ENCODE measurements at regions not wholly inside any gene's neighbourhood (a gene's known extent, or its start where the extent isn't known, plus 50 kb on each side); places are given as distances from the start of the nearest gene placed in this dataset.

- TF ChIP-seq KLF1 (tag by site-specific recombination; IDR thresholded peaks at IDR 0.05) = no peak
- TF ChIP-seq ZSCAN5A (tag by site-specific recombination; IDR thresholded peaks at IDR 0.05) = no peak
- TF ChIP-seq ZNF629 (tag by site-specific recombination; IDR thresholded peaks at IDR 0.05) = no peak
- TF ChIP-seq, protein P1, sequence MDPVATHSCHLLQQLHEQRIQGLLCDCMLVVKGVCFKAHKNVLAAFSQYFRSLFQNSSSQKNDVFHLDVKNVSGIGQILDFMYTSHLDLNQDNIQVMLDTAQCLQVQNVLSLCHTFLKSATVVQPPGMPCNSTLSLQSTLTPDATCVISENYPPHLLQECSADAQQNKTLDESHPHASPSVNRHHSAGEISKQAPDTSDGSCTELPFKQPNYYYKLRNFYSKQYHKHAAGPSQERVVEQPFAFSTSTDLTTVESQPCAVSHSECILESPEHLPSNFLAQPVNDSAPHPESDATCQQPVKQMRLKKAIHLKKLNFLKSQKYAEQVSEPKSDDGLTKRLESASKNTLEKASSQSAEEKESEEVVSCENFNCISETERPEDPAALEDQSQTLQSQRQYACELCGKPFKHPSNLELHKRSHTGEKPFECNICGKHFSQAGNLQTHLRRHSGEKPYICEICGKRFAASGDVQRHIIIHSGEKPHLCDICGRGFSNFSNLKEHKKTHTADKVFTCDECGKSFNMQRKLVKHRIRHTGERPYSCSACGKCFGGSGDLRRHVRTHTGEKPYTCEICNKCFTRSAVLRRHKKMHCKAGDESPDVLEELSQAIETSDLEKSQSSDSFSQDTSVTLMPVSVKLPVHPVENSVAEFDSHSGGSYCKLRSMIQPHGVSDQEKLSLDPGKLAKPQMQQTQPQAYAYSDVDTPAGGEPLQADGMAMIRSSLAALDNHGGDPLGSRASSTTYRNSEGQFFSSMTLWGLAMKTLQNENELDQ (tag by site-specific recombination; IDR thresholded peaks at IDR 0.05; ENCODE audit: low read depth) = no peak
- TF ChIP-seq ZNF670 (tag by site-specific recombination; IDR thresholded peaks at IDR 0.05; ENCODE audit: low read depth) = no peak
- TF ChIP-seq, protein P2, sequence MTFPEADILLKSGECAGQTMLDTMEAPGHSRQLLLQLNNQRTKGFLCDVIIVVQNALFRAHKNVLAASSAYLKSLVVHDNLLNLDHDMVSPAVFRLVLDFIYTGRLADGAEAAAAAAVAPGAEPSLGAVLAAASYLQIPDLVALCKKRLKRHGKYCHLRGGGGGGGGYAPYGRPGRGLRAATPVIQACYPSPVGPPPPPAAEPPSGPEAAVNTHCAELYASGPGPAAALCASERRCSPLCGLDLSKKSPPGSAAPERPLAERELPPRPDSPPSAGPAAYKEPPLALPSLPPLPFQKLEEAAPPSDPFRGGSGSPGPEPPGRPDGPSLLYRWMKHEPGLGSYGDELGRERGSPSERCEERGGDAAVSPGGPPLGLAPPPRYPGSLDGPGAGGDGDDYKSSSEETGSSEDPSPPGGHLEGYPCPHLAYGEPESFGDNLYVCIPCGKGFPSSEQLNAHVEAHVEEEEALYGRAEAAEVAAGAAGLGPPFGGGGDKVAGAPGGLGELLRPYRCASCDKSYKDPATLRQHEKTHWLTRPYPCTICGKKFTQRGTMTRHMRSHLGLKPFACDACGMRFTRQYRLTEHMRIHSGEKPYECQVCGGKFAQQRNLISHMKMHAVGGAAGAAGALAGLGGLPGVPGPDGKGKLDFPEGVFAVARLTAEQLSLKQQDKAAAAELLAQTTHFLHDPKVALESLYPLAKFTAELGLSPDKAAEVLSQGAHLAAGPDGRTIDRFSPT (tag by site-specific recombination; IDR thresholded peaks at IDR 0.05) = no peak
These were observed 181.3 kb downstream of the LYPLAL1 start for GRCh38 chr1:219354962-219355361.
